ENCODE measurements at regions not wholly inside any gene's neighbourhood (a gene's known extent, or its start where the extent isn't known, plus 50 kb on each side); places are given as distances from the start of the nearest gene placed in this dataset.
A peak's percentile ranks its signal among the peaks of the same experiment; 100 is the strongest.

DNA sequence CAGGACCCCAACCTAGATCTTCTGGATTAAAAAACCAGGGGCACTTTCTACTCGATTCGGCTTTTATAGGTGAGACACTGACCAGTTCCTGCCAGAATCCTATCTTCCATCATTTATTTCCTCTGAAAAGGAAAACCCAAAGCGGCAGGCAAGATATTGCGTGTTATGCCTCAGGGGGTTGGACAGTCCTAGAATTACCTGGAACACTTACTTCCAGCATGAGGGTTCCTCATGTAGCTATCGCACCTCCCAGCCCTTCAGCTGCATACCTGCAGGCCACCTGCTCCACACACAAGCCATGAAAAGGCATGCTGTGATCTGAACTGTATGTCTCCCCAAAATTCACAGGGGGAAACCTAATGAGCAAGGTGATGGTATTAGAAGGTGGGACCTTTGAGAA lies 58.3 kb upstream of the DLG1 start:
- no peak overlapping the region for H3K4me3 ChIP-seq (replicated peaks; ENCODE audit: low read depth, low read length)
- no peak for DNase-seq (ENCODE audit: extremely low read depth, low read depth)
- TF ChIP-seq, protein P1, sequence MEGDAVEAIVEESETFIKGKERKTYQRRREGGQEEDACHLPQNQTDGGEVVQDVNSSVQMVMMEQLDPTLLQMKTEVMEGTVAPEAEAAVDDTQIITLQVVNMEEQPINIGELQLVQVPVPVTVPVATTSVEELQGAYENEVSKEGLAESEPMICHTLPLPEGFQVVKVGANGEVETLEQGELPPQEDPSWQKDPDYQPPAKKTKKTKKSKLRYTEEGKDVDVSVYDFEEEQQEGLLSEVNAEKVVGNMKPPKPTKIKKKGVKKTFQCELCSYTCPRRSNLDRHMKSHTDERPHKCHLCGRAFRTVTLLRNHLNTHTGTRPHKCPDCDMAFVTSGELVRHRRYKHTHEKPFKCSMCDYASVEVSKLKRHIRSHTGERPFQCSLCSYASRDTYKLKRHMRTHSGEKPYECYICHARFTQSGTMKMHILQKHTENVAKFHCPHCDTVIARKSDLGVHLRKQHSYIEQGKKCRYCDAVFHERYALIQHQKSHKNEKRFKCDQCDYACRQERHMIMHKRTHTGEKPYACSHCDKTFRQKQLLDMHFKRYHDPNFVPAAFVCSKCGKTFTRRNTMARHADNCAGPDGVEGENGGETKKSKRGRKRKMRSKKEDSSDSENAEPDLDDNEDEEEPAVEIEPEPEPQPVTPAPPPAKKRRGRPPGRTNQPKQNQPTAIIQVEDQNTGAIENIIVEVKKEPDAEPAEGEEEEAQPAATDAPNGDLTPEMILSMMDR (IDR thresholded peaks at IDR 0.05; ENCODE audit: low read depth, low read length, missing control alignments): no peak

DNA sequence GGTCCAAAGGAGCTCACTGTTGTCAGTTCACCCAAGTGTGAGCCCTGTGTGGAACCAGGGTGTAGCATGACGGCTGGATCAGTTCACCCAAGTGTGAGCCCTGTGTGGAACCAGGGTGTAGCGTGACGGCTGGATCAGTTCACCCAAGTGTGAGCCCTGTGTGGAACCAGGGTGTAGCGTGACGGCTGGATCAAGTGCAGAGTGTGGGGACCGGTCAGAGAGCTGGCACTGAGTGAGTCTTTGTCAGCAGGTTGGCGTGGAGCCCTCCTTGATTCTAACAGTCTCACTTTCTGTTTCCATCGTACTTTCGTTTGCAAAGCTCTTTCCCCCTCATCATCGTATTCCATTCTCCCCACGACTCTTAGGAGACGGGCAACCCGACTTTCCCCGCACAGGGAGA lies 57.9 kb upstream of the DLG1 start:
- DNase-seq (ENCODE audit: extremely low read depth, low read depth): no peak
- H3K4me3 ChIP-seq (replicated peaks; ENCODE audit: low read depth, low read length): no peak overlapping the region
- TF ChIP-seq, protein P1 (IDR thresholded peaks at IDR 0.05; ENCODE audit: low read depth, low read length, missing control alignments): no peak

GRCh38 chr3:197355713-197356112 lies 57.3 kb upstream of the DLG1 start:
- no peak overlapping the region for H3K4me3 ChIP-seq (replicated peaks; ENCODE audit: low read depth, low read length)
- TF ChIP-seq, protein P1 (IDR thresholded peaks at IDR 0.05; ENCODE audit: low read depth, low read length, missing control alignments): no peak
- DNase-seq (ENCODE audit: extremely low read depth, low read depth): no peak

- TF ChIP-seq, protein P1 (IDR thresholded peaks at IDR 0.05; ENCODE audit: low read depth, low read length, missing control alignments): no peak
- no peak for DNase-seq (ENCODE audit: extremely low read depth, low read depth)
- 0 out of 2 replicates have a peak overlapping the region, but pooled peaks have one; percentile 3 for H3K4me3 ChIP-seq (replicated peaks; ENCODE audit: low read depth, low read length)
Measured at GRCh38 chr3:197354568-197355001, 56.2 kb upstream of the DLG1 start.

- TF ChIP-seq, protein P1 (IDR thresholded peaks at IDR 0.05; ENCODE audit: low read depth, low read length, missing control alignments): no peak
- no peak for DNase-seq (ENCODE audit: extremely low read depth, low read depth)
- no peak overlapping the region for H3K4me3 ChIP-seq (replicated peaks; ENCODE audit: low read depth, low read length)
Measured at GRCh38 chr3:197353867-197354567, 55.6 kb upstream of the DLG1 start.

DNA sequence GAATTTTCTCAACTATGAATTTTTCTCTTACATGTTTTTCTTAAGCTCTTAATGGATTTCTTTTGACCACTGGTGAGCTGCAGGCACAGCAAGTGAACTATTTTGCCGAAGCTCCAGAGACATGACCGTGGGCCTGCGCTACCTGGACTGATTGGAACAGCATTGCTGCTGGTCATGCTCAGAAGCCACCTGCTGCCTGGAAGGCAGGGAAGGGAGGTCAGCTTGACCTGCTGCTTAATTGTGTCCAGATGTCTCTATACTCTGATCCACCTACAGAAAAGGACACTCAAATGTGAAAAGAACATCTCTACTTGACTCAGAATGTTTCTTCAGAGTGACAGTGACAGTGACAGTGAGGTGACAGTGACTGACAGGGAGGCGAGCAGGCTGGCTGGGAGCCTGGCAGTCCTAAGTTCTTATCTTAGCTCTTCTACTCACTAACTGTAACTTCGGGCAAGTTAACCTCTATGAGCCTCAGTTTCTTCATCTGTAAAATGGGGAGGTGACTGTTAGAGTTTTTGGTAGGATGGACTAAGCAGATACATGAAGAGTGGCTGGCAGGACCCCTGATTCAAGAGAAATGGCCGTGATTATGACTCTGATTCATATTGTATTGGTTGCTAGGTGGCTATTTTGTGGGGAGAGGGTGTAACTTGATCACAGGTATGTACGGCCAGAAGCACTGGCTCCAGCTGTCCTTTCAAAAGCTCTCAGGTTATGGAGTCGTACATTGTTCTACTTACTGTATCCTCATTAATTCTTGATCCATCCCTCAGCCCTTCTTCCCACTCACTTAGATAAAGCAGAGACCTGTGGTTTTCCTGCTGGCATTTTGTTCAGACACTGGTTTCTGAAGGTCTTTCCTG lies 54.8 kb upstream of the DLG1 start:
- TF ChIP-seq, protein P1 (IDR thresholded peaks at IDR 0.05; ENCODE audit: low read depth, low read length, missing control alignments): no peak
- no peak for DNase-seq (ENCODE audit: extremely low read depth, low read depth)
- H3K4me3 ChIP-seq (replicated peaks; ENCODE audit: low read depth, low read length): no peak overlapping the region

Measured in HFF-Myc (cell line).